H1 (cell line): ENCODE measurements at regions not wholly inside any gene's neighbourhood (a gene's known extent, or its start where the extent isn't known, plus 50 kb on each side); places are given as distances from the start of the nearest gene placed in this dataset.

Source experiments
- BCL11A ChIP-seq, 2 experiments: IDR thresholded peaks; one replicate each; pipeline ENCODE4 v1.6.1; 2011; ENCODE audit warnings: low read depth in 2 of 2, low read length in 2 of 2, mild to moderate bottlenecking in 2 of 2
- CHD2 ChIP-seq: IDR thresholded peaks from 2 replicates; pipeline ENCODE4 v1.6.1; 2012; ENCODE audit warnings: low read length, improper control_type of control experiment
- CTCF ChIP-seq, 3 experiments: IDR thresholded peaks; 1 replicate in 2 of 3; 2 replicates in 1 of 3; pipeline versions ENCODE4 v1.5.1 to v1.6.1; 2011; ENCODE audit warnings: low read length in 3 of 3, mild to moderate bottlenecking in 3 of 3, inconsistent platforms in 2 of 3, low read depth in 1 of 3, moderate library complexity in 1 of 3; ENCODE audit not compliant: insufficient read depth in 1 of 3; ENCODE audit errors: control extremely low read depth in 1 of 3
- GABPA ChIP-seq: IDR thresholded peaks from 2 replicates; pipeline ENCODE4 v1.6.1; 2011; ENCODE audit warnings: mild to moderate bottlenecking, low read length, moderate library complexity, borderline replicate concordance; ENCODE audit not compliant: insufficient read depth
- HDAC2 ChIP-seq, 2 experiments: fragments of 300-600 bp in 1 of 2; sonication (generic) in 1 of 2; IDR thresholded peaks; 2 replicates each; pipeline ENCODE4 v1.6.1; 2011 to 2012; ENCODE audit warnings: low read depth in 2 of 2, low read length in 2 of 2, mild to moderate bottlenecking in 2 of 2, moderate library complexity in 2 of 2, borderline replicate concordance in 1 of 2, inconsistent platforms in 1 of 2
- MAFK ChIP-seq: IDR thresholded peaks from 2 replicates; pipeline ENCODE4 v1.6.1; 2012; ENCODE audit warnings: low read depth, mild to moderate bottlenecking, improper control_type of control experiment, low read length
- POLR2AphosphoS5 ChIP-seq: IDR thresholded peaks from 2 replicates; pipeline ENCODE4 v1.6.1; 2011; ENCODE audit warnings: low read depth, low read length
- TAF7 ChIP-seq: optimal IDR thresholded peaks from 2 replicates; pipeline ENCODE3; 2011; ENCODE audit warnings: low read depth, mild to moderate bottlenecking, inconsistent platforms, low read length, moderate library complexity, borderline replicate concordance
- TBP ChIP-seq: IDR thresholded peaks from 2 replicates; pipeline ENCODE4 v1.6.1; 2011; ENCODE audit warnings: low read depth, low read length, improper control_type of control experiment

GRCh38 chr13:78485803-78486202 is 117.5 kb downstream of the POU4F1 start (continued):
- no peak for TF ChIP-seq GABPA
- TF ChIP-seq TBP, result no peak
- TF ChIP-seq CHD2, result no peak
- TF ChIP-seq MAFK, result no peak
- no peak for TF ChIP-seq HDAC2 (IDR thresholded peaks at IDR 0.05; ENCODE audit: borderline replicate concordance in 1 of 2, low read depth in 2 of 2, low read length in 2 of 2)
- TF ChIP-seq TAF7, result no peak
- no peak for TF ChIP-seq POLR2AphosphoS5
- TF ChIP-seq BCL11A (IDR thresholded peaks at IDR 0.05; ENCODE audit: low read depth in 2 of 2, low read length in 2 of 2), result no peak
- no peak for TF ChIP-seq CTCF (IDR thresholded peaks at IDR 0.05; ENCODE audit: control extremely low read depth in 1 of 3, insufficient read depth in 1 of 3, low read depth in 1 of 3, low read length in 3 of 3)
